SK-N-SH treated with all-trans-retinoic acid at 6 μM for 48 hours (cell line): ENCODE measurements at regions not wholly inside any gene's neighbourhood (a gene's known extent, or its start where the extent isn't known, plus 50 kb on each side); places are given as distances from the start of the nearest gene placed in this dataset.

Experiments used
- ATAC-seq: fragments of 200-7000 bp; cut with Tn5 transposase; 3 replicates; pipeline ENCODE4 v1.9.1; 2020; ENCODE audit warnings: mild to moderate bottlenecking, moderate library complexity
- ARNTL ChIP-seq: fragments of 450-650 bp; formaldehyde crosslinking; IDR thresholded peaks from 2 replicates; pipeline ENCODE4 v1.5.0; 2020; ENCODE audit warnings: low read depth, mild to moderate bottlenecking, moderate library complexity, borderline replicate concordance
- BACH2 ChIP-seq: fragments of 250-450 bp; sonication (Bioruptor Pico); IDR thresholded peaks from 2 replicates; pipeline ENCODE4 v1.9.0; 2021; ENCODE audit warnings: mild to moderate bottlenecking, borderline replicate concordance
- CREB5 ChIP-seq: fragments of 250-450 bp; sonication (Bioruptor Pico); IDR thresholded peaks from 2 replicates; pipeline ENCODE4 v1.5.1; 2020; ENCODE audit warnings: low read depth, mild to moderate bottlenecking, moderate library complexity
- CSDC2 ChIP-seq: fragments of 250-450 bp; sonication (Bioruptor Pico); IDR thresholded peaks from 2 replicates; pipeline ENCODE4 v1.5.0; 2020; ENCODE audit warnings: mild to moderate bottlenecking, moderate library complexity
- CSRNP3 ChIP-seq: fragments of 250-450 bp; sonication (Bioruptor Pico); IDR thresholded peaks from 2 replicates; pipeline ENCODE4 v1.5.1; 2021; ENCODE audit warnings: mild to moderate bottlenecking, moderate library complexity
- ESRRG ChIP-seq: fragments of 250-450 bp; sonication (Bioruptor Pico); IDR thresholded peaks from 2 replicates; pipeline ENCODE4 v1.6.1; 2021; ENCODE audit warnings: mild to moderate bottlenecking
- GLIS3 ChIP-seq: fragments of 250-450 bp; sonication (Bioruptor Pico); IDR thresholded peaks from 2 replicates; pipeline ENCODE4 v1.5.0; 2020; ENCODE audit warnings: mild to moderate bottlenecking, moderate library complexity
- ISL1 ChIP-seq: fragments of 250-450 bp; sonication (Bioruptor Pico); IDR thresholded peaks from 2 replicates; pipeline ENCODE4 v2.1.2; 2022; ENCODE audit warnings: mild to moderate bottlenecking, moderate library complexity
- OSR1 ChIP-seq: fragments of 250-450 bp; sonication (Bioruptor Pico); IDR thresholded peaks from 2 replicates; pipeline ENCODE4 v1.8.0; 2022; ENCODE audit warnings: moderate library complexity, mild to moderate bottlenecking, inconsistent platforms
- PATZ1 ChIP-seq: fragments of 250-450 bp; sonication (Bioruptor Pico); IDR thresholded peaks from 2 replicates; pipeline ENCODE4 v1.8.0; 2020; ENCODE audit warnings: mild to moderate bottlenecking, moderate library complexity, borderline replicate concordance
- POU6F1 ChIP-seq: fragments of 250-450 bp; sonication (Bioruptor Pico); IDR thresholded peaks from 2 replicates; pipeline ENCODE4 v1.8.0; 2021; ENCODE audit warnings: low read depth, mild to moderate bottlenecking, moderate library complexity, borderline replicate concordance
- PPARA ChIP-seq: fragments of 250-450 bp; sonication (Bioruptor Pico); IDR thresholded peaks from 2 replicates; pipeline ENCODE4 v1.5.0; 2020; ENCODE audit warnings: mild to moderate bottlenecking, borderline replicate concordance
- SNAI2 ChIP-seq: fragments of 250-450 bp; sonication (Bioruptor Pico); IDR thresholded peaks from 2 replicates; pipeline ENCODE4 v1.5.0; 2020; ENCODE audit warnings: mild to moderate bottlenecking, moderate library complexity
- TCF4 ChIP-seq: fragments of 250-450 bp; sonication (Bioruptor Pico); IDR thresholded peaks from 2 replicates; pipeline ENCODE4 v1.8.0; 2021; ENCODE audit warnings: mild to moderate bottlenecking, moderate library complexity, borderline replicate concordance
- TOX ChIP-seq: fragments of 250-450 bp; sonication (Bioruptor Pico); IDR thresholded peaks from 2 replicates; pipeline ENCODE4 v1.8.0; 2021; ENCODE audit warnings: mild to moderate bottlenecking, moderate library complexity, borderline replicate concordance
- TSHZ2 ChIP-seq: fragments of 250-450 bp; sonication (Bioruptor Pico); IDR thresholded peaks from 2 replicates; pipeline ENCODE4 v1.5.0; 2020; ENCODE audit warnings: mild to moderate bottlenecking, moderate library complexity
- ZC3H10 ChIP-seq: fragments of 250-450 bp; sonication (Bioruptor Pico); IDR thresholded peaks from 2 replicates; pipeline ENCODE4 v1.5.1; 2021; ENCODE audit warnings: mild to moderate bottlenecking, moderate library complexity
- ZFP3 ChIP-seq: fragments of 250-450 bp; sonication (Bioruptor Pico); IDR thresholded peaks from 2 replicates; pipeline ENCODE4 v1.5.0; 2020; ENCODE audit warnings: mild to moderate bottlenecking, moderate library complexity
- ZFP30 ChIP-seq: fragments of 450-650 bp; formaldehyde crosslinking; IDR thresholded peaks from 2 replicates; pipeline ENCODE4 v1.5.0; 2022; ENCODE audit warnings: mild to moderate bottlenecking, moderate library complexity
- ZNF565 ChIP-seq: fragments of 450-650 bp; formaldehyde crosslinking; conservative IDR thresholded peaks from 2 replicates; pipeline ENCODE4 v1.5.0; 2020; ENCODE audit warnings: low read depth, mild to moderate bottlenecking, moderate library complexity
- ZNF70 ChIP-seq: fragments of 450-650 bp; formaldehyde crosslinking; IDR thresholded peaks from 2 replicates; pipeline ENCODE4 v1.5.0; 2020; ENCODE audit warnings: mild to moderate bottlenecking, moderate library complexity
- ZNF8 ChIP-seq: fragments of 450-650 bp; formaldehyde crosslinking; IDR thresholded peaks from 2 replicates; pipeline ENCODE4 v1.5.0; 2020; ENCODE audit warnings: mild to moderate bottlenecking, moderate library complexity

- no peak for TF ChIP-seq TOX (CRISPR knock-in tag)
- no peak for TF ChIP-seq CSDC2 (CRISPR knock-in tag)
- no peak for TF ChIP-seq ZFP3 (CRISPR knock-in tag)
- no peak for TF ChIP-seq BACH2 (CRISPR knock-in tag)
- no peak for TF ChIP-seq TCF4 (CRISPR knock-in tag)
- no peak for TF ChIP-seq PPARA
- no peak for TF ChIP-seq ZFP30 (CRISPR knock-in tag)
- no peak for TF ChIP-seq ISL1
- no peak for TF ChIP-seq ZNF70 (CRISPR knock-in tag)
- TF ChIP-seq OSR1 (CRISPR knock-in tag), result no peak
- no peak for TF ChIP-seq ZNF565 (CRISPR knock-in tag)
- TF ChIP-seq ESRRG (CRISPR knock-in tag), result no peak
- no peak for TF ChIP-seq CSRNP3
- no peak for TF ChIP-seq PATZ1
- TF ChIP-seq ZC3H10 (CRISPR knock-in tag), result no peak
- TF ChIP-seq TSHZ2 (CRISPR knock-in tag), result no peak
- TF ChIP-seq ZNF8 (CRISPR knock-in tag), result no peak
- no peak for ATAC-seq
These were observed 271.4 kb downstream of the TBX15 start for GRCh38 chr1:118716775-118717174.

GRCh38 chr1:118711356-118711755, 276.8 kb downstream of the TBX15 start:
- no peak for TF ChIP-seq PPARA
- no peak for TF ChIP-seq OSR1 (CRISPR knock-in tag)
- TF ChIP-seq ESRRG (CRISPR knock-in tag), result no peak
- no peak for TF ChIP-seq POU6F1 (CRISPR knock-in tag)
- no peak for TF ChIP-seq GLIS3 (CRISPR knock-in tag)
- no peak for TF ChIP-seq ARNTL (CRISPR knock-in tag)
- no peak for TF ChIP-seq CREB5 (CRISPR knock-in tag)
- TF ChIP-seq TCF4 (CRISPR knock-in tag), result no peak
- TF ChIP-seq BACH2 (CRISPR knock-in tag), result no peak
- TF ChIP-seq SNAI2 (CRISPR knock-in tag), result no peak
- no peak for TF ChIP-seq PATZ1
- TF ChIP-seq ZFP30 (CRISPR knock-in tag), result no peak
- no peak for TF ChIP-seq TSHZ2 (CRISPR knock-in tag)
- no peak for TF ChIP-seq ZC3H10 (CRISPR knock-in tag)
- TF ChIP-seq ZNF565 (CRISPR knock-in tag), result no peak
- TF ChIP-seq TOX (CRISPR knock-in tag), result no peak
- TF ChIP-seq, all 23 proteins: peak for 0
- ATAC-seq, result no peak
